ENCODE measurements at regions not wholly inside any gene's neighbourhood (a gene's known extent, or its start where the extent isn't known, plus 50 kb on each side); places are given as distances from the start of the nearest gene placed in this dataset.

DNA sequence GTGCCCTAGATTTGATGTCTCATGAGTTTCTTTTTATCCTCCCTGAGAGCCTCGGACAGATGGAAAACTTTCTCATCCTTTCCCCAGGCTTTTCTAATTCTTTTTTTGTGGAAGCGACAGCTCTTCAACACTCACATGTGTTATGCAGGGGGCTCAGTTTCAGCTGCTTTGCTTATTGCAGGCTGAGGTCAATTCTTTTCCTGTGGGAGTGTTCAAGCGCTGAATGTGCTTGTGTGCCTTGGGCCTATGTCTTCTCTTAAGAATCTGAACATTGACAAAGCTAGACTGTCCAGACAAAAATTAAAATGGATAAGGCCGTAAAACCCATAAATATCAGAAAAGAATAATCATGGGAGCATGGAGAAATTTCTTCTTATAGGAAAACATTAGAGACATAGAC is 125.2 kb upstream of the STEAP4 start:
- TF ChIP-seq NFIC (IDR thresholded peaks at IDR 0.05) (no peak), TAF1 (IDR thresholded peaks at IDR 0.05; ENCODE audit: low read depth) (no peak), TEAD4 (IDR thresholded peaks at IDR 0.05) (no peak)

DNA sequence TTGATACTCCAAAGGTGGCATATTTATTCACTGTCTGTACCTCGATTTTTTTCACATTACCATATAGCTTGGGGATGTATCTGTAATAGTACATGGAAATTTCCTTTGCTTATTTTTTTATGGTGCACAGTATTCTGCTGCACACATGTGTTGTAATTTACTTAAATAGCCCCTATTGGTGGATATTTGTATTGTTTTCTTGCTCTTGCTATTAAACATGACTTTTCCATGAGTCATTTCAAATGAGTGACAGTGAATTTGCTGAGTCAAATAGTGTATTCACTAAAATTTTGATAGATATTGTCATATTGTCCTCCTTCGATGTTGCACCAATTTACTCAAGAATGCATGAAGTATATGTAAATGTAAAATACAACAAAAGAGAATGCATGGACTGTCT is 122.7 kb upstream of the STEAP4 start:
- no peak for TF ChIP-seq TCF12 (IDR thresholded peaks at IDR 0.05; ENCODE audit: low read depth)
- TF ChIP-seq, protein P1, sequence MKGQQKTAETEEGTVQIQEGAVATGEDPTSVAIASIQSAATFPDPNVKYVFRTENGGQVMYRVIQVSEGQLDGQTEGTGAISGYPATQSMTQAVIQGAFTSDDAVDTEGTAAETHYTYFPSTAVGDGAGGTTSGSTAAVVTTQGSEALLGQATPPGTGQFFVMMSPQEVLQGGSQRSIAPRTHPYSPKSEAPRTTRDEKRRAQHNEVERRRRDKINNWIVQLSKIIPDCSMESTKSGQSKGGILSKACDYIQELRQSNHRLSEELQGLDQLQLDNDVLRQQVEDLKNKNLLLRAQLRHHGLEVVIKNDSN (IDR thresholded peaks at IDR 0.05) = no peak
- no peak for TF ChIP-seq YY1 (IDR thresholded peaks at IDR 0.05; ENCODE audit: low read depth)
- TF ChIP-seq ZBTB7A (IDR thresholded peaks at IDR 0.05; ENCODE audit: low read depth) = no peak
- TF ChIP-seq TAF1 (IDR thresholded peaks at IDR 0.05; ENCODE audit: low read depth) = no peak
- no peak for TF ChIP-seq CEBPB (IDR thresholded peaks at IDR 0.05)
- no peak for TF ChIP-seq EGR1 (IDR thresholded peaks at IDR 0.05)
- TF ChIP-seq TEAD4 (IDR thresholded peaks at IDR 0.05) = no peak
- TF ChIP-seq CREB1 (IDR thresholded peaks at IDR 0.05; ENCODE audit: low read depth) = no peak
- TF ChIP-seq NFIC (IDR thresholded peaks at IDR 0.05) = no peak
- no peak for TF ChIP-seq FOXM1 (IDR thresholded peaks at IDR 0.05; ENCODE audit: borderline replicate concordance, low read depth)
- TF ChIP-seq, protein P2, sequence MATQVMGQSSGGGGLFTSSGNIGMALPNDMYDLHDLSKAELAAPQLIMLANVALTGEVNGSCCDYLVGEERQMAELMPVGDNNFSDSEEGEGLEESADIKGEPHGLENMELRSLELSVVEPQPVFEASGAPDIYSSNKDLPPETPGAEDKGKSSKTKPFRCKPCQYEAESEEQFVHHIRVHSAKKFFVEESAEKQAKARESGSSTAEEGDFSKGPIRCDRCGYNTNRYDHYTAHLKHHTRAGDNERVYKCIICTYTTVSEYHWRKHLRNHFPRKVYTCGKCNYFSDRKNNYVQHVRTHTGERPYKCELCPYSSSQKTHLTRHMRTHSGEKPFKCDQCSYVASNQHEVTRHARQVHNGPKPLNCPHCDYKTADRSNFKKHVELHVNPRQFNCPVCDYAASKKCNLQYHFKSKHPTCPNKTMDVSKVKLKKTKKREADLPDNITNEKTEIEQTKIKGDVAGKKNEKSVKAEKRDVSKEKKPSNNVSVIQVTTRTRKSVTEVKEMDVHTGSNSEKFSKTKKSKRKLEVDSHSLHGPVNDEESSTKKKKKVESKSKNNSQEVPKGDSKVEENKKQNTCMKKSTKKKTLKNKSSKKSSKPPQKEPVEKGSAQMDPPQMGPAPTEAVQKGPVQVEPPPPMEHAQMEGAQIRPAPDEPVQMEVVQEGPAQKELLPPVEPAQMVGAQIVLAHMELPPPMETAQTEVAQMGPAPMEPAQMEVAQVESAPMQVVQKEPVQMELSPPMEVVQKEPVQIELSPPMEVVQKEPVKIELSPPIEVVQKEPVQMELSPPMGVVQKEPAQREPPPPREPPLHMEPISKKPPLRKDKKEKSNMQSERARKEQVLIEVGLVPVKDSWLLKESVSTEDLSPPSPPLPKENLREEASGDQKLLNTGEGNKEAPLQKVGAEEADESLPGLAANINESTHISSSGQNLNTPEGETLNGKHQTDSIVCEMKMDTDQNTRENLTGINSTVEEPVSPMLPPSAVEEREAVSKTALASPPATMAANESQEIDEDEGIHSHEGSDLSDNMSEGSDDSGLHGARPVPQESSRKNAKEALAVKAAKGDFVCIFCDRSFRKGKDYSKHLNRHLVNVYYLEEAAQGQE (IDR thresholded peaks at IDR 0.05; ENCODE audit: low read depth) = no peak
- TF ChIP-seq, protein P3, sequence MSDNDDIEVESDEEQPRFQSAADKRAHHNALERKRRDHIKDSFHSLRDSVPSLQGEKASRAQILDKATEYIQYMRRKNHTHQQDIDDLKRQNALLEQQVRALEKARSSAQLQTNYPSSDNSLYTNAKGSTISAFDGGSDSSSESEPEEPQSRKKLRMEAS (IDR thresholded peaks at IDR 0.05) = no peak

DNA sequence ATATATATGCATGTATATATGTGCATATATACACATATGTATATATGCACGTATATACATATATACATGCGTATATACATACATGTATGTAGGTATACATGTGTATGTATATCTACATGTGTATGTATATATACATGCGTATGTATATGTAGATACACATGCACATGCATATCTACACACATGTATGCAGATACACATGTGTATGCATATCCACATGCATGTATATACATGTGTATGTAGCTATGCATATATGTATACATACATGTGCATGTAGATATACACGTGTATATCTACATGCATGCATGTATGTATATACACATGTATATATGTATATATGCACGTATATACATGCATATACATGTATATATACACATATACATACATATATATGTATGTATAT is 95.8 kb upstream of the STEAP4 start:
- TF ChIP-seq CREB1 (IDR thresholded peaks at IDR 0.05; ENCODE audit: low read depth) = no peak
- TF ChIP-seq FOXM1 (IDR thresholded peaks at IDR 0.05; ENCODE audit: borderline replicate concordance, low read depth) = no peak
- TF ChIP-seq, protein P3 (IDR thresholded peaks at IDR 0.05) = no peak
- TF ChIP-seq, protein P1 (IDR thresholded peaks at IDR 0.05) = no peak
- no peak for TF ChIP-seq EGR1 (IDR thresholded peaks at IDR 0.05)
- TF ChIP-seq CEBPB (IDR thresholded peaks at IDR 0.05) = no peak
- TF ChIP-seq ZBTB7A (IDR thresholded peaks at IDR 0.05; ENCODE audit: low read depth) = no peak
- TF ChIP-seq, protein P2 (IDR thresholded peaks at IDR 0.05; ENCODE audit: low read depth) = no peak
- TF ChIP-seq TAF1 (IDR thresholded peaks at IDR 0.05; ENCODE audit: low read depth) = no peak
- no peak for TF ChIP-seq YY1 (IDR thresholded peaks at IDR 0.05; ENCODE audit: low read depth)
- TF ChIP-seq TEAD4 (IDR thresholded peaks at IDR 0.05) = no peak
- TF ChIP-seq RAD21 (IDR thresholded peaks at IDR 0.05; ENCODE audit: low read depth) = no peak
- TF ChIP-seq TCF12 (IDR thresholded peaks at IDR 0.05; ENCODE audit: low read depth) = no peak
- TF ChIP-seq EP300 (IDR thresholded peaks at IDR 0.05; ENCODE audit: borderline replicate concordance) = no peak
- no peak for TF ChIP-seq NFIC (IDR thresholded peaks at IDR 0.05)

DNA sequence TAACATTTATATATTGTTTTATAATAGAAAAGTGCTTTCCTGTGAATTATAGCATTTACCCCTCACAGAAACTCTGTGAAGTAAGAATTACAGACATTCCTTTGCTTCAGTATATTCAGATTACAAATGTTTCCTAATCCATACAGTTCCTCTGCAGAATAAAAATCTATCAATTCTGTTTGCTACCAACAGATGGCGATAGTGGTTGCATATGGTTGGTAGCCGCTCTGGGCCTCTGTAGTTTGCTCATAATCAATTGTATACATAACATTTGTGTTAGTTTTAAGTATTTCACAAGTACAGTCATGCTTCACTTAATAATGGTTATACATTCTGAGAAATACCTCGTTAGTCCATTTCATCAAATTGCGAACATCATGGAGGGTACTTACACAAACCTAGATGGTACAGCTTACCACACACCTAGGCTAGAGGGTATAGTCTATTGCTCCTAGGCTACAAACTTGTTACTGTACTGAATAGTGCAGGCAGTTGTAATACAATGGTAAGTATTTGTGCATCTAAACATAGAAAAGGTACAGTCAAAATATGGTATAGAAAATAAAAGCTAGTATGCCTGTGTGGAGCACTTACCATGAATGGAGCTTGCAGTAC is 94.4 kb upstream of the STEAP4 start:
- TF ChIP-seq RAD21 (IDR thresholded peaks at IDR 0.05; ENCODE audit: low read depth) (peak; percentile 66), TAF1 (IDR thresholded peaks at IDR 0.05; ENCODE audit: low read depth) (no peak), EP300 (IDR thresholded peaks at IDR 0.05; ENCODE audit: borderline replicate concordance) (no peak), TCF12 (IDR thresholded peaks at IDR 0.05; ENCODE audit: low read depth) (no peak), CEBPB (IDR thresholded peaks at IDR 0.05) (no peak), NFIC (IDR thresholded peaks at IDR 0.05) (no peak)
- TF ChIP-seq, protein P2 (IDR thresholded peaks at IDR 0.05; ENCODE audit: low read depth) = no peak
